Karpas-422 (cell line): ENCODE measurements at regions not wholly inside any gene's neighbourhood (a gene's known extent, or its start where the extent isn't known, plus 50 kb on each side); places are given as distances from the start of the nearest gene placed in this dataset.
"Not testable (repeated sequence)": the region's sequence is repeated elsewhere in the genome, so short reads cannot be mapped to it uniquely, and the experiment has no call there.

Experiments
- DNase-seq: peaks from one replicate; pipeline ENCODE4 v3.0.0-alpha.2; 2015
- H2AFZ ChIP-seq: fragments of 200-600 bp; sonication (generic); 2 replicates; pipeline ENCODE4 v1.6.1; 2014; ENCODE audit warnings: antibody characterized with exemption, low read length, mixed read lengths
- H3K27ac ChIP-seq: fragments of 200-600 bp; sonication (generic); 2 replicates; pipeline ENCODE4 v1.5.1; 2014; ENCODE audit warnings: mild to moderate bottlenecking, low read length, moderate library complexity
- H3K27me3 ChIP-seq: fragments of 200-600 bp; sonication (generic); 2 replicates; pipeline ENCODE4 v1.6.1; 2014; ENCODE audit warnings: low read length, mixed read lengths
- H3K36me3 ChIP-seq: fragments of 200-600 bp; sonication (generic); 2 replicates; pipeline ENCODE4 v1.6.1; 2014; ENCODE audit warnings: low read length, mixed read lengths; ENCODE audit not compliant: insufficient read depth
- H3K4me1 ChIP-seq: fragments of 200-600 bp; sonication (generic); 2 replicates; pipeline ENCODE4 v1.6.1; 2014; ENCODE audit warnings: mild to moderate bottlenecking, low read length, mixed read lengths
- H3K4me2 ChIP-seq: fragments of 200-600 bp; sonication (generic); 2 replicates; pipeline ENCODE4 v1.6.1; 2014; ENCODE audit warnings: low read length, low read depth, mild to moderate bottlenecking; ENCODE audit not compliant: poor library complexity, severe bottlenecking
- H3K4me3 ChIP-seq: fragments of 200-600 bp; sonication (generic); 2 replicates; pipeline ENCODE4 v1.5.1; 2014; ENCODE audit warnings: mild to moderate bottlenecking, antibody characterized with exemption, low read length, mixed read lengths
- H3K79me2 ChIP-seq: fragments of 200-600 bp; sonication (generic); 2 replicates; pipeline ENCODE4 v1.6.1; 2014; ENCODE audit warnings: mild to moderate bottlenecking, low read length, mixed read lengths
- H3K9ac ChIP-seq: fragments of 200-600 bp; sonication (generic); 2 replicates; pipeline ENCODE4 v1.6.0; 2014; ENCODE audit warnings: low read length
- H3K9me2 ChIP-seq: fragments of 200-600 bp; sonication (generic), shearing (Covaris generic); replicated peaks from 2 replicates; pipeline ENCODE4 v1.6.0; 2014; ENCODE audit warnings: mild to moderate bottlenecking, low read length, moderate library complexity; ENCODE audit not compliant: insufficient read depth
- H3K9me3 ChIP-seq: fragments of 300-700, 200-600 bp; sonication (generic); 2 replicates; pipeline ENCODE4 v1.6.1; 2014; ENCODE audit warnings: low read length, mixed read lengths
- H4K20me1 ChIP-seq: fragments of 200-600 bp; sonication (generic); 2 replicates; pipeline ENCODE4 v1.6.1; 2014; ENCODE audit warnings: mild to moderate bottlenecking, antibody characterized with exemption, low read length, low read depth; ENCODE audit not compliant: insufficient read depth

DNA sequence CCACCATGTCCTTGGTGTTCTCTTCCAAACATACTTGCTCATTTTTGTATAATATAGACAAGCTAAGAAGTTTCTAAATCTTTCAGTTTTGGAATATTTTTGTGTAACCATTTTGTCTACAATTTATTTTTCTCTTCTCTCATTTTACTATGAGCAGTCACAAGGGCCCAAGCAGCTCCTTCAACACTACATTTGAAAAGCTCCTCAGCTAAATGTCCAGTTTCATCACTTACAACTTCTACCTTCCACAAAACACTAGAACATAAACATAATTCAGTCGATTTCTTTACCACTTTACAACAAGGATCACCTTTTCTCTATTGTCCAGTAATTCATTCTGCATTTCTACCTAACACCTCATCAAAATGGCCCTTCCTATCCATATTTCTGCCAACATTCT lies 554.4 kb downstream of the RAB28 start:
- no peak for DNase-seq
- Histone ChIP-seq H3K9me2 (no peaks in the 10 kb centered on the region), H3K27ac (no peak overlapping the region), H3K4me2 (no peak overlapping the region), H4K20me1 (no peaks in the 10 kb centered on the region), H2AFZ (no peak overlapping the region), H3K36me3 (no peaks in the 10 kb centered on the region), H3K4me1 (peaks cover 7% of the 10 kb centered on the region), H3K4me3 (no peak overlapping the region), H3K27me3 (no peaks in the 10 kb centered on the region), H3K9me3 (no peaks in the 10 kb centered on the region), H3K9ac (no peak overlapping the region), H3K79me2 (no peaks in the 10 kb centered on the region)

DNA sequence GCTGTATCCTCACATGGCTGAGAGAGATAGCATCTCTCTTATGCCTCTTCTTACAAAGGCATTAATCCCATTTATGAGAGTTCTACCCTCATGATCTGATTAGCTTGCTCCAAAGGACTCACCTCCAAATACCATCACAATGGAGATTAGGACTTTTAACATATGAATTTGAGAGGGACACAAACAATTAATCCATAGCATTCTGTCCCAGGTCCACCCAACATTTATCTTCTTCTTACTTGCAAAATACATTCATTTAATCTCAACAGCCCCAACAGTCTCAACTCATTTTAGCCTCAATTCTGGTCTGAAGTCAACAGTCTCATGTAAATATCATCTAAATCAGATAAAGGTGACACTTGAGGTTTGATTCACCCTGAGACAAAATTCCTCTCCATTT lies 555.4 kb downstream of the RAB28 start:
- H4K20me1 ChIP-seq, result no peaks in the 10 kb centered on the region
- no peaks in the 10 kb centered on the region for H3K9me2 ChIP-seq
- H2AFZ ChIP-seq, result no peak overlapping the region
- no peaks in the 10 kb centered on the region for H3K9me3 ChIP-seq
- no peak for DNase-seq
- no peak overlapping the region for H3K4me2 ChIP-seq
- peaks cover 7% of the 10 kb centered on the region for H3K4me1 ChIP-seq
- H3K4me3 ChIP-seq, result no peak overlapping the region
- no peak overlapping the region for H3K9ac ChIP-seq
- no peaks in the 10 kb centered on the region for H3K36me3 ChIP-seq
- no peaks in the 10 kb centered on the region for H3K27me3 ChIP-seq
- no peaks in the 10 kb centered on the region for H3K79me2 ChIP-seq
- no peak overlapping the region for H3K27ac ChIP-seq

DNA sequence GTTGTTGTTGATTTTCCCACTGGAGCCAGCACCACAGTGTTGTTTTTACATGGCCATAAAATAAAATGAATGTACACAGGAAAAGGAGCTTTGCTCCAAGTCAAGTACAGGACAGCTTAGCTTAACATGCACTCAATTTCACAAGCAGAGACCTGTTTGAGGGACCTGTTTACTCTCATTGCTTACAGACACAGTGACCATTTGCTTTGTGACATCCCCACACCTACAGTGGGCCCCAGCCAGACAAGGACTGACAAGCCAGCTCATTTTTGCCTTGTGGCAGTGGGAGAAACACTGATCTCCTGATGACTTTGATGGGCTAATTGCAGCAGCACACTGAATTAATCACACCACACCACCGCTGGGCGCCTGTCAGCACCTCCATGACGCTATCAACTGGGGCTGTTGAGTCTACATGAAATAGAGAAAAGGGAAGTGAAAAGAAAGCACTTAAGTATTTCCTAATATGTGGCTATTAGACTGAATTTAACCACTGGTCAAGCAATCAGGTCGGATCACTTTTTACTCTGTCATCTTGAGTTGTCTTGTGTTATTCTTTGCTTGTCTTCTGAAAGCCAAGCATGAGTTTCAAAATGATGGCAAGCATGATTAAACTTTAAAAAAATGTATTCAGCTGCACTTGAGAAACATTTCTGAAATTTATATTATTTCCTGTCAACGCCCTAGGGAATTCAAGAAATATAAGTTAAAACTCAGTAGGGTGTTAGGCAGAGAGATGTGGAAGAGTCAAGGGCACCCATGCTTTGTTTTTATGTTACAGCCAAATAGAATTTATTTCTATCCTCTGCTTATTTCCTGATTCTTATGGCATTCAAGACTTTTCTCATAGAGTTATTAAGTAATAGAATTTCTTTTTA lies 557.7 kb downstream of the RAB28 start:
- no peaks in the 10 kb centered on the region for H4K20me1 ChIP-seq
- H3K36me3 ChIP-seq, result no peaks in the 10 kb centered on the region
- H3K79me2 ChIP-seq, result no peaks in the 10 kb centered on the region
- H3K27ac ChIP-seq, result no peak overlapping the region
- no peak for DNase-seq
- no peaks in the 10 kb centered on the region for H3K9me2 ChIP-seq
- no peaks in the 10 kb centered on the region for H3K9me3 ChIP-seq
- no peak overlapping the region for H3K9ac ChIP-seq
- H3K4me3 ChIP-seq, result no peak overlapping the region
- peaks cover 7% of the 10 kb centered on the region for H3K4me1 ChIP-seq
- H3K4me2 ChIP-seq, result no peak overlapping the region
- no peak overlapping the region for H2AFZ ChIP-seq
- no peaks in the 10 kb centered on the region for H3K27me3 ChIP-seq

DNA sequence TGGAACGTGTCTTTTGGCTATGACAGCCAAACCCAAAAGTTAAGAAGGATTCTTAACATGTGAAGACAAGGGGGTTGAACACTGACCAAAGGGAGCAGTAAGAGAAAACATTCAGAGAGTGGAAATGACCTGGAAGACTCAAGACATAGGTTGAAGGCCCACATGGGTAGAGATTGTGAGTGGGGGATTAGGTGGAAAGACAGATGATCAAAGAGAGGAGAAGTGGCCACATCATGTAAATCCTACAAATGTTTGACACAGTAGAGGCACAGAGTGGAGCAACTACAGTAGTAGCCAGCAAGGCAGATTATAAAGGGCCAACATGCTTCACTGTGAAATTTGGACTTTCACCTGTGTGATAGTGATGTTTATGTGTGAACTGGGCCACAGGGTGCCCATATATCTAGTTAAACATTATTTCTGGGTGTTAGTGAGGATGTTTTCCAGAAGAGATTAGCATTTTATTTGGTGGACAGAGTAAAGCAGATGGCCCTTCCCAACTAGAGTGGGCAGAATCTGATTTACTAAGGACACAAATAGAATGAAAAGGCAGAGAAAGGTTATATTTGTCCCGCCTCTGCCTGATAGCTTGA lies 559.3 kb downstream of the RAB28 start:
- Histone ChIP-seq H3K4me3 (no peak overlapping the region), H2AFZ (no peak overlapping the region), H3K27me3 (no peaks in the 10 kb centered on the region), H3K27ac (no peak overlapping the region), H3K79me2 (no peaks in the 10 kb centered on the region), H3K9ac (no peak overlapping the region), H3K36me3 (no peaks in the 10 kb centered on the region), H3K9me2 (no peaks in the 10 kb centered on the region), H4K20me1 (no peaks in the 10 kb centered on the region), H3K9me3 (no peaks in the 10 kb centered on the region), H3K4me2 (no peak overlapping the region), H3K4me1 (peaks cover 7% of the 10 kb centered on the region)
- DNase-seq, result no peak

DNA sequence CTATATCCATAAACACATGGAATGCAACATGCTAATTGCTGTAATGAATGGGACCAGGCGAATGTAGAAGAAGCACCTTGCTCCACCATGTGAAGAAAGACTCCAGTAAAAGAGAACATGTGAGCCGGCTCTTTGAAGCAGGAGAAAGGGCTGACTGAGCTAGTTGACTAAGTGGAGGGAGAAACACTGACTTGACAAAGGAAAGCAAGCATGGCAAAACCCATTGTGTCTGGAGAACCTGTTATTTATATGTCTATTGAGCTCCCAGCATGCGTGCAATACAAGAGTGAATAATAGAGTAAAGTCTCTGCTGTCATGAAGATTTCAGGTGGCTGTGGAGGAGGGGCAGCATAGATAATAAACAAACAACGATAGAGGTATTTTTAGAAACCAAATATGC lies 559.9 kb downstream of the RAB28 start:
- Histone ChIP-seq H3K36me3 (no peaks in the 10 kb centered on the region), H3K4me3 (no peak overlapping the region), H4K20me1 (no peaks in the 10 kb centered on the region), H3K9me2 (no peaks in the 10 kb centered on the region), H3K79me2 (no peaks in the 10 kb centered on the region), H3K9ac (no peak overlapping the region), H3K27me3 (no peaks in the 10 kb centered on the region), H3K4me2 (no peak overlapping the region), H3K9me3 (no peaks in the 10 kb centered on the region), H3K27ac (no peak overlapping the region), H2AFZ (no peak overlapping the region), H3K4me1 (peaks cover 7% of the 10 kb centered on the region)
- DNase-seq, result no peak

DNA sequence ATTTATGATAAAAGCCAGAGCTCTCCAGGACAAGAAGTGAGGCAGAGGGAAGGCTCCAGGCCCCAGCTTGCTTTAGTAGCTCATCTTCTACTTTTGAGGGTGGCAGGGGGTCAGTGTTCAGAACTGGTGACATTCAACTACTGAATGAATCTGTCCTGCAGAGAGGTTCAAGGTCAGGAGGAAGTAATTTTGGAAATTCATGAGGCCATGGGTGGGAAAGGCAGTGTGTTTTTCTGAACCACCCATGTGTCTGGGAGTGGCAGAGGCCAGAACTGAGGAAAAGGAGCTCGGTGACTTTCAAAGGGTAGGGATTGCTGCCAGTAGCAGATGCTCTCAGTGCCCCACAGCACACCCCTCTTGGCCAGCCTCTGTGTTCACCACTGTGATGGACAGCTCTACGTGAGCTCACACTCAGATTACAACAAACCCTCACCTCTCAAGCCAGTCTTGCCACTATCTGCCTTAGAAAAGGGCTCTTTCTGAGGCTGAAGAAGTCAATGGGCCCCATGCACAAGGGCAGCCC lies 571.2 kb downstream of the RAB28 start:
- H3K27ac ChIP-seq, result no peak overlapping the region
- H4K20me1 ChIP-seq, result no peaks in the 10 kb centered on the region
- no peaks in the 10 kb centered on the region for H3K36me3 ChIP-seq
- no peaks in the 10 kb centered on the region for H3K9me2 ChIP-seq
- no peaks in the 10 kb centered on the region for H3K4me1 ChIP-seq
- no peak overlapping the region for H3K4me3 ChIP-seq
- no peak overlapping the region for H2AFZ ChIP-seq
- no peak overlapping the region for H3K9ac ChIP-seq
- no peak overlapping the region for H3K4me2 ChIP-seq
- no peaks in the 10 kb centered on the region for H3K79me2 ChIP-seq
- DNase-seq, result no peak
- no peaks in the 10 kb centered on the region for H3K27me3 ChIP-seq
- no peaks in the 10 kb centered on the region for H3K9me3 ChIP-seq

DNA sequence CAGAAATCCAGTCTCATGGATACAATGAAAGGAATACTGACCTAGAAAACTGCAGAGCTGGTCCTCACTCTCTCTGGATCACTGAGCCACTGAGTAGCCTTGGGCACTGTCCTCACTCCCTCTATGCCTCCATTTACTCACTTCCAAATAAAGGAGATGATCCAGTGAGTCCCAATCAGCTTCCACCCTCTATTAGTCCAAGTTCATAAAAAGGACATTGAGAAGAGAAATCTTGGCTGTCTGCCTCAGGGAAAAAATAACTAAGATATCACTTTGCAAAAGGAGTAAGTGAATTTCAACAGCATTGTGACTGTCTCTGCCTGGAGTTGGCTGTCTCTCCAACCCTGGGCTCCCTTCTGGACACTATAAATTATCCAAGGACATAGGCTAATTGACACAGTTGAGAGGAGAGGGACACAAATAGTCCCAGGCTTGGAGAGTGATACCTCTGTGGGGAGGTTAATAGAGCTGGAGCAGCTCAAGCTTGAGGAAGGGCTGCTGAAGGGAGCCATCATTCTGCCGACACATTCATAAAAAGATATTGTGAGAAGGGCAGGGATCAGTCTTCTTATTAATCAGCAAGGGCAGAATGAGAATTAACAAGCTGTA lies 572.3 kb downstream of the RAB28 start:
- Histone ChIP-seq H3K79me2 (no peaks in the 10 kb centered on the region), H3K4me2 (no peak overlapping the region), H4K20me1 (no peaks in the 10 kb centered on the region), H3K9me2 (no peaks in the 10 kb centered on the region), H2AFZ (no peak overlapping the region), H3K9ac (no peak overlapping the region), H3K9me3 (no peaks in the 10 kb centered on the region), H3K36me3 (no peaks in the 10 kb centered on the region), H3K4me1 (no peaks in the 10 kb centered on the region), H3K4me3 (no peak overlapping the region), H3K27ac (no peak overlapping the region), H3K27me3 (no peaks in the 10 kb centered on the region)
- no peak for DNase-seq

DNA sequence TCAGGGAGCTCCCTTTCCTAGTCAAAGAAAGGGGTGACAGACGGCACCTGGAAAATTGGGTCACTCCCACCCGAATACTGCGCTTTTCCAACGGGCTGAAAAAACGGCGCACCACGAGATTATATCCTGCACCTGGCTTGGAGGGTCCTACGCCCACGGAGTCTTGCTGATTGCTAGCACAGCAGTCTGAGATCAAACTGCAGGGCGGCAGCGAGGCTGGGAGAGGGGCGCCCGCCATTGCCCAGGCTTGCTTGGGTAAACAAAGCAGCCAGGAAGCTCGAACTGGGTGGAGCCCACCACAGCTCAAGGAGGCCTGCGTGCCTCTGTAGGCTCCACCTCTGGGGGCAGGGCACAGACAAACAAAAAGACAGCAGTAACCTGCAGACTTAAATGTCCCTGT lies 580.5 kb downstream of the RAB28 start:
- H3K4me2 ChIP-seq, H3K27me3 ChIP-seq, H2AFZ ChIP-seq, H3K36me3 ChIP-seq, H3K4me3 ChIP-seq, H3K27ac ChIP-seq, H3K79me2 ChIP-seq, H3K9ac ChIP-seq, H4K20me1 ChIP-seq, H3K9me3 ChIP-seq, H3K4me1 ChIP-seq, H3K9me2 ChIP-seq, DNase-seq: not testable (repeated sequence)
